HG02870 (cell line): ENCODE measurements at regions not wholly inside any gene's neighbourhood (a gene's known extent, or its start where the extent isn't known, plus 50 kb on each side); places are given as distances from the start of the nearest gene placed in this dataset.

ENCODE experiments used
- ATAC-seq: cut with Tn5 transposase; IDR thresholded peaks from one replicate; pipeline ENCODE4 v1.9.1; 2021; ENCODE audit warnings: mild to moderate bottlenecking, moderate library complexity; ENCODE audit not compliant: unreplicated experiment

GRCh38 chr11:110000031-110000502 lies 93.1 kb upstream of the ZC3H12C start:
- peak; percentile 99 for ATAC-seq

GRCh38 chr11:110000850-110001249 lies 92.3 kb upstream of the ZC3H12C start:
- no peak for ATAC-seq

- ATAC-seq: no peak
These were observed 89.8 kb upstream of the ZC3H12C start for GRCh38 chr11:110003426-110003825.

GRCh38 chr11:110011595-110011994 lies 81.6 kb upstream of the ZC3H12C start:
- no peak for ATAC-seq

- ATAC-seq: no peak
These were observed 77.5 kb upstream of the ZC3H12C start for GRCh38 chr11:110015695-110016094.

- ATAC-seq: no peak
These were observed 73.5 kb upstream of the ZC3H12C start for GRCh38 chr11:110019675-110020074.

- ATAC-seq: no peak
These were observed 70.6 kb upstream of the ZC3H12C start for GRCh38 chr11:110022548-110022947.

- no peak for ATAC-seq
These were observed 69.5 kb upstream of the ZC3H12C start for GRCh38 chr11:110023711-110024110.

- ATAC-seq: peak; percentile 93
These were observed 66.2 kb upstream of the ZC3H12C start for GRCh38 chr11:110026858-110027626.

- ATAC-seq: peak; percentile 38
These were observed 65.4 kb upstream of the ZC3H12C start for GRCh38 chr11:110027627-110028371.

- ATAC-seq: no peak
These were observed 64.3 kb upstream of the ZC3H12C start for GRCh38 chr11:110028921-110029320.

- no peak for ATAC-seq
These were observed 63.5 kb upstream of the ZC3H12C start for GRCh38 chr11:110029714-110030113.

GRCh38 chr11:110031171-110031570 lies 62.0 kb upstream of the ZC3H12C start:
- no peak for ATAC-seq

- ATAC-seq: no peak
These were observed 60.9 kb upstream of the ZC3H12C start for GRCh38 chr11:110032259-110032658.

- no peak for ATAC-seq
These were observed 60.1 kb upstream of the ZC3H12C start for GRCh38 chr11:110032957-110033570.

- no peak for ATAC-seq
These were observed 58.4 kb upstream of the ZC3H12C start for GRCh38 chr11:110034806-110035205.

- no peak for ATAC-seq
These were observed 57.8 kb upstream of the ZC3H12C start for GRCh38 chr11:110035357-110035756.

- no peak for ATAC-seq
These were observed 55.0 kb upstream of the ZC3H12C start for GRCh38 chr11:110038201-110038600.
